ENCODE measurements at regions not wholly inside any gene's neighbourhood (a gene's known extent, or its start where the extent isn't known, plus 50 kb on each side); places are given as distances from the start of the nearest gene placed in this dataset.

DNA sequence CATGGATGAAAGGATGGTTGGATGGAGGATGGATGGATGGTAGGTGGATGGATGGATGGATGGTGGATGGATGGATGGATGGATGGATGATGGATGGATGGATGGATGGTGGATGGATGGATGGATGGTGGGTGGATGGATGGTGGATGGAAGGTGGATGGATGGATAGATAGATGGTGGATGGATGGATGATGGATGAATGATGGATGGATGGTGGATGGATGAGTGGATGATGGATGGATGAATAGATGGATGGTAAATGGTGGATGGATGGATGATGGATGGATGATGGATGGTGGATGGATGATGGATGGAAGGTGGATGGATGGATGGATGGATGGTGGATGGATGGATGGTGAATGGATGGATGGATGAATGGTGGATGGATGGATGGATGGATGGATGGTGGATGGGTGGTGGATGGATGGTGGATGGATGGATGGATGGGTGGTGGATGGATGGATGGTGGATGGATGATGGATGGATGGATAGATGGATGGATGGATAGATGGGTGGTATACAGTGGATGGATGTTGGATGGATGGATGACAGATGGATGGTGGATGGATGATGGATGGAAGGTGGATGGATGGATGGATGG, 350.8 kb downstream of the BRD1 start:
- H3K9me3 ChIP-seq (ENCODE audit: control insufficient read depth in 1 of 2, low read length in 2 of 2), result no peaks in the 10 kb centered on the region
- H3K4me1 ChIP-seq (ENCODE audit: control insufficient read depth in 1 of 2, insufficient read depth in 2 of 2, low read length in 2 of 2), result peaks cover 0 to under 1% of the 10 kb centered on the region in 2 donors
- H3K36me3 ChIP-seq (ENCODE audit: control insufficient read depth in 1 of 2, insufficient read depth in 2 of 2, low read length in 2 of 2), result no peaks in the 10 kb centered on the region
- no peak overlapping the region for H3K27ac ChIP-seq (ENCODE audit: low read length)
- peaks cover 6% of the 10 kb centered on the region for H3K27me3 ChIP-seq (ENCODE audit: low read depth, low read length)
- H3K4me3 ChIP-seq (ENCODE audit: low read depth in 1 of 2, low read length in 2 of 2), result no peak overlapping the region

DNA sequence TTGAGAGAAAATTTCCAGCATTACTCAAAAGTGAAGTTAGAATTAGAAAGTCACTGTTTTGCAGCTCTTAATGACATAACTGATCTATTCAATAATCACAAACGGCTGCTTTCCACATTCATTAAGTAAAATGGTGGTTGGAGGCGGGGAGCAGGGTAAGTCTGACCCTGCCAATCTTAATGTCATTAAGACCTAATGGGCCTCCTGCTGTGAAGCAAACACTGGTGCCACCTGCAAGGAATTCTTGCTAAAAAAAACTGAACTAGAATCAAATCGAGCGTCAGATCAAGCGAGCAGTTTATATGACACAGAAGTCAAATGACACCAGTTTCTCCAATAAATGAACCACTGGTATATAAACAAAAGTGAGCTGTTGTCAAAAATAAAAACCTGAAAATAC, 351.5 kb downstream of the BRD1 start:
- H3K4me1 ChIP-seq (ENCODE audit: control insufficient read depth in 1 of 2, insufficient read depth in 2 of 2, low read length in 2 of 2), result no peaks in the 10 kb centered on the region
- no peaks in the 10 kb centered on the region for H3K36me3 ChIP-seq (ENCODE audit: control insufficient read depth in 1 of 2, insufficient read depth in 2 of 2, low read length in 2 of 2)
- H3K27me3 ChIP-seq (ENCODE audit: low read depth, low read length), result no peaks in the 10 kb centered on the region
- no peak overlapping the region for H3K4me3 ChIP-seq (ENCODE audit: low read depth in 1 of 2, low read length in 2 of 2)
- H3K27ac ChIP-seq (ENCODE audit: low read length), result no peak overlapping the region
- H3K9me3 ChIP-seq (ENCODE audit: control insufficient read depth in 1 of 2, low read length in 2 of 2), result no peaks in the 10 kb centered on the region

DNA sequence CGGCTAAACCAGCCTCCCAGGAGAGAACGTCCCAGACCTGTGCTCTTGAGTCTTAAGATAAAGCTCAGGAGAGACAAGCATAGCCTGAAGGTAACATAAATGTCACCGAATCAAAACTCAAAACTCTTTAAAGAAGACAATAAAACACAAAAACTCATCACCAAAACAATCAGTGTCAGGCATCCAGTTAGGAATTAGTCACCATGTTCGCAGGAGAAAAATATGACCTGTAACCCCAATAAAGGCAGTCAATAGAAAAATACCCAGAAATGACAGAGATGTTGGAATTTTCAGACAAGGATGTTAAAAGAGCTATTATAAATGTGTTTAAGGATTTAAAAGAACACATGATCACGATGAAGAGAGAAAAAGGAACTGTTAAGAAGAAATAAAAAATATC, 352.4 kb downstream of the BRD1 start:
- Histone ChIP-seq H3K4me1 (ENCODE audit: control insufficient read depth in 1 of 2, insufficient read depth in 2 of 2, low read length in 2 of 2) (no peaks in the 10 kb centered on the region), H3K27ac (ENCODE audit: low read length) (no peak overlapping the region), H3K27me3 (ENCODE audit: low read depth, low read length) (no peaks in the 10 kb centered on the region), H3K36me3 (ENCODE audit: control insufficient read depth in 1 of 2, insufficient read depth in 2 of 2, low read length in 2 of 2) (no peaks in the 10 kb centered on the region), H3K4me3 (ENCODE audit: low read depth in 1 of 2, low read length in 2 of 2) (no peak overlapping the region), H3K9me3 (ENCODE audit: control insufficient read depth in 1 of 2, low read length in 2 of 2) (no peaks in the 10 kb centered on the region)

DNA sequence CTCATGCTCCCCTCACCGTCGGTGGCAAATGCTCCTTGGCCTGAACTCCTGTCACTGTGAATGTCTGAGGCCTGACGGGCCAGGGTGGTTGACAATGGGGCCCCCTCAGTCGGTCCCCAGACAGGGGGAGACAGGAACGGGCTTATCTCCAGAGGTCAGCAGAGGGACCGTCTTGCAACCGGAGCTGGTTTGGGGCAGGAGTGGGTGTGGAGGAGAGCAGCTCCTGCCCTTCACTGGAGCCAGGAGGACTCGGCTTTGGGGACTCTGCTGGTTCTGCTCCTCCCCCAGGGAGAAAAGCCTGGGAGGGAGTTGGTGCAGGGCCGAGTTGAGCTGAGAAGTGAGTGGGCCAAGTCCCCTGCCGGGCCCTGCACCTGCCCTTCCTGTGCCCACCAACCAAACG, 354.4 kb downstream of the BRD1 start:
- Histone ChIP-seq H3K9me3 (ENCODE audit: control insufficient read depth in 1 of 2, low read length in 2 of 2) (no peaks in the 10 kb centered on the region), H3K27me3 (ENCODE audit: low read depth, low read length) (no peaks in the 10 kb centered on the region)

DNA sequence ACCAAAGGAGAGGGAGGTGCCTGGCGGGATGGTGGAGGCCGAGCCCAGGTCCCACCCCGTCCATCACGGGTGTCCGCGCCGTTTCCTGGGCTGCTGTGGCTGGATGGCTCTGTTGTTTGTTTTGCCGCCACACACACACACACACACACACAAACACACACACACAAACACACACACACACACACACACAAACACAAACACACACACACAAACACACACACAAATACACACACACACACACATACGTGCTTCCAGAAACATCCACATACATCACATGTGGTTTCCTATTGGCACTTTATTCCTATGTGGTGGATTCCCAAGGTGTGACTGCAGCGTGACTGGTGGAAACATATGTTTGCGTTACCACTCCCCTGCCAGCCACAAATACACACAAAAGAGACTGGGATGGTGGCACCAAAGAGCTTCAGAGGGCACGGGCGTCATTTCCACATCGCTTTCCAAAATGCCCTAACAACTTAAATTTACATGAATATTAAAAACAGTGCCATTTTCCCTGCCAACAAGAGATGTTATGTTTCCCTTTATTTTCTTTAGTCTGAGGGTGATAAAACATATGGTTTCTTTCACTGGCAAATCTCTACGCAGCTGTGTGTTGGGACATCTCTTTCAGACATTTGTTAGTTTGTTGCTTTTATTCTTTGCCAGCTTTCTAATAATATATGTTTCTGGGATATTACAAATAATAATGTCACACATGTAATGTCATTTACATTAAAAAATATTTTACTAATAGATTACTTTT, 356.8 kb downstream of the BRD1 start:
- H3K4me3 ChIP-seq (ENCODE audit: low read depth in 1 of 2, low read length in 2 of 2), result no peak overlapping the region
- no peaks in the 10 kb centered on the region for H3K9me3 ChIP-seq (ENCODE audit: control insufficient read depth in 1 of 2, low read length in 2 of 2)
- no peaks in the 10 kb centered on the region for H3K27me3 ChIP-seq (ENCODE audit: low read depth, low read length)
- H3K4me1 ChIP-seq (ENCODE audit: control insufficient read depth in 1 of 2, insufficient read depth in 2 of 2, low read length in 2 of 2), result no peaks in the 10 kb centered on the region
- no peaks in the 10 kb centered on the region for H3K36me3 ChIP-seq (ENCODE audit: control insufficient read depth in 1 of 2, insufficient read depth in 2 of 2, low read length in 2 of 2)
- no peak overlapping the region for H3K27ac ChIP-seq (ENCODE audit: low read length)

More for the DNA sequence above, 354.4 kb downstream of the BRD1 start:
- no peak overlapping the region for H3K4me3 ChIP-seq (ENCODE audit: low read depth in 1 of 2, low read length in 2 of 2)
- no peak overlapping the region for H3K27ac ChIP-seq (ENCODE audit: low read length)
- H3K4me1 ChIP-seq (ENCODE audit: control insufficient read depth in 1 of 2, insufficient read depth in 2 of 2, low read length in 2 of 2), result no peaks in the 10 kb centered on the region
- no peaks in the 10 kb centered on the region for H3K36me3 ChIP-seq (ENCODE audit: control insufficient read depth in 1 of 2, insufficient read depth in 2 of 2, low read length in 2 of 2)

DNA sequence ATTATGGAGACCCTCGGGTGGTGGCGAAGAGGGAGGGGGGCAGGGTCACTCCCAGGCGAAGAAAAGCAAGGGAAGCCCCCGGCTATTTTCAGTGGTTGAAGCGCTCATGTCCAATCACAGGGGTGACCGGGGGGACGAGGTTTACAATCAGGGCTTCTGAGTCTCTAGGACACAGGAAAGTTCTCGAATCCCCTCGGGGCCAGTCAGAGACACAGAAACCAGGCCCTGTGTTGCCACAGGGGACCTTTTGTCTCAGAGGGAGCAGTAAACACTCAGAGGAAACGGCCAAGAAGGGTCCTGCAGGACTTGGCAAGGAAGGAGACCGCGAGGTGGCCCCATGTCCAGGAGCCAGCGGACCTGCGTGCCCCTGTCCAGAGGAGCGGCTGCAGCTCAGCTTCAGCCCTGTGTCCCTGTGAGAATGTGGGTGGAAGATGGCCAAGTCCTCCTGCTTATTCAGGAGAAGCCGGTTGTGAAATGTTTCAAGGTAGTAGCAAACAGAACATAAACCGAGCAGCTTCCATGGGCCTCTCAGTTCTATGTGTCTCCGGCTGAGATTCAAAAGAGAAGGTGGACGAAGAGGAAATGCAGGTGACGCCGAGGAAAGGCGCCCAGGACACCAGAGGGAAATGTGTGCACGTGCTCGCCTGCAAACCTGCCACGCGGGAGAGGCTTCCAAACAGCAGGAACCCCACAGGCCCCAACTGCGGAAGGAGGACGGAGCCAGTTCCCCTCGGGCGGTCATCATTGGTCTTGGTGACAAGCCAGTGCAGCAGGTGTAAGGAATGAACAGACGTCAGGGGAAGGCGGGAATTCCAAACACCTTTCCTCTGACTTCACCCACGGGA, 357.6 kb downstream of the BRD1 start:
- Histone ChIP-seq H3K4me3 (ENCODE audit: low read depth in 1 of 2, low read length in 2 of 2) (no peak overlapping the region), H3K9me3 (ENCODE audit: control insufficient read depth in 1 of 2, low read length in 2 of 2) (no peaks in the 10 kb centered on the region), H3K4me1 (ENCODE audit: control insufficient read depth in 1 of 2, insufficient read depth in 2 of 2, low read length in 2 of 2) (no peaks in the 10 kb centered on the region), H3K27me3 (ENCODE audit: low read depth, low read length) (no peaks in the 10 kb centered on the region), H3K36me3 (ENCODE audit: control insufficient read depth in 1 of 2, insufficient read depth in 2 of 2, low read length in 2 of 2) (no peaks in the 10 kb centered on the region), H3K27ac (ENCODE audit: low read length) (no peak overlapping the region)

DNA sequence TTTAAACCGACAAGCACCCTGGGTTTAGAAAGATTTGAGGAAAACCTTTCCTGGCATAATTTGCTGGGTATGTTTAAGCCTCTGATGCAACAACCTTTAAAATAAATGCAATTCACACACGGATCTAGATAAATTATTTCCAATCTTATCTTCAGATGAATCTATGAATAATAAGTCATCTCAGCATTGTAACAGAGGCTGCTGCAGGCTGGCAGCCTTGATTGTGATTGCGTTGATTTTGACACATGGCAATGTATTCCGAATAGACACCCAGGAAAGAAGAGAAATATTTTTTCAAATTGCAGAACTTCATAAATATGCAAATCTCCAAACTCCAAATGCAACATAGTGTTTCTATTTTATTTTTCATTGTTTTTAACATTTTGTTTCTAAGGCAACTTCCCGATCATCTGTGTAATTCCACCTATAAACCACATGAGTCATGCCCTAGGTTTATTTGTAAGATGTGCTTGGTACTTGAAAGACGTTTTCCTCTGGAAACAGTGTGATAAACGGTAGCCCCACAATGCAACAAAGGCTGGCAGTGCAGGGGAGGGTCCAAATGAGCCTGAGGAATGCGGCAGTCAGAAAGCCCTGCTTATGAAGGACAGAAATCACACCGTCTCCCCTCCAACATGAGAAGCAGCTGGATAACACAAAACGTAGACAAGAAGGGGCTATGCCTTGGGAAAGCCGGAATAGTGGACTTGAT, 359.0 kb downstream of the BRD1 start:
- no peaks in the 10 kb centered on the region for H3K9me3 ChIP-seq (ENCODE audit: control insufficient read depth in 1 of 2, low read length in 2 of 2)
- H3K4me1 ChIP-seq (ENCODE audit: control insufficient read depth in 1 of 2, insufficient read depth in 2 of 2, low read length in 2 of 2), result no peaks in the 10 kb centered on the region
- no peaks in the 10 kb centered on the region for H3K27me3 ChIP-seq (ENCODE audit: low read depth, low read length)
- H3K36me3 ChIP-seq (ENCODE audit: control insufficient read depth in 1 of 2, insufficient read depth in 2 of 2, low read length in 2 of 2), result no peaks in the 10 kb centered on the region
- H3K27ac ChIP-seq (ENCODE audit: low read length), result no peak overlapping the region
- no peak overlapping the region for H3K4me3 ChIP-seq (ENCODE audit: low read depth in 1 of 2, low read length in 2 of 2)

DNA sequence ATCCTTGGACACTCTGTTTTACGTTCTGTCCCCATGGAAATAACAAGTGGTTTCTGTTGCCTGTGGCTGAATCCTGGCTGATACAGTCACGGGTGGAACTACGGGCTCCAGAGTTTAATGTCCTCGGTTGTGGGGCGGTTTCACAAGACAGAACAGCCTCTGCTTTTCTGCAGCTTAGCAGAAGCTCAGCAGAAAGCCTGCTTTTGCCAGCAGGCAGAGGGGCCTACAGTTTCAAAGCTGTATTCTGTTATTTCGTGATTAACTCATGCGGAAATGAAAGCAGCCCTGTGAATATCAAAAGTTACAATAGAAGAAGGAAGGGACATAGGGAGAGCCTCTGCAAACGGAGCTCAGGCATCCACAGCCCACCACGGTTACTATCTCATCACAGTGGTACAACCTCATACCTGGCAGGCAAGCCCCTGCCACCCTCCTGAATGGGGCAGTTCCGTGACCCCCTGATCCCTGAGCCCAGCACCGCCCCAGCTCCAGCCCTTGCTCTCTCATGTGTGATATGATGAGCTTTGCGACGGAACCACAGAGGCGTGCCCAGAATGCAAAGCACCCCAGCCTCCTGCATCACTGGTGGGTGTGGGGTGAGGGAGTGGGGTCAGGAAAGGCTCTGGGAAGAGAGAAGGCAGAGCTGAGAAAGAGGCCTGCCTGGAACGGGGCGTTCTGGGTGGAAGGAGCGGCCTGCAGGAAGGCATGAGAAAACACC, 360.6 kb downstream of the BRD1 start:
- Histone ChIP-seq H3K27me3 (ENCODE audit: low read depth, low read length) (no peaks in the 10 kb centered on the region), H3K4me1 (ENCODE audit: control insufficient read depth in 1 of 2, insufficient read depth in 2 of 2, low read length in 2 of 2) (no peaks in the 10 kb centered on the region), H3K36me3 (ENCODE audit: control insufficient read depth in 1 of 2, insufficient read depth in 2 of 2, low read length in 2 of 2) (no peaks in the 10 kb centered on the region), H3K4me3 (ENCODE audit: low read depth in 1 of 2, low read length in 2 of 2) (no peak overlapping the region), H3K27ac (ENCODE audit: low read length) (no peak overlapping the region), H3K9me3 (ENCODE audit: control insufficient read depth in 1 of 2, low read length in 2 of 2) (no peaks in the 10 kb centered on the region)

DNA sequence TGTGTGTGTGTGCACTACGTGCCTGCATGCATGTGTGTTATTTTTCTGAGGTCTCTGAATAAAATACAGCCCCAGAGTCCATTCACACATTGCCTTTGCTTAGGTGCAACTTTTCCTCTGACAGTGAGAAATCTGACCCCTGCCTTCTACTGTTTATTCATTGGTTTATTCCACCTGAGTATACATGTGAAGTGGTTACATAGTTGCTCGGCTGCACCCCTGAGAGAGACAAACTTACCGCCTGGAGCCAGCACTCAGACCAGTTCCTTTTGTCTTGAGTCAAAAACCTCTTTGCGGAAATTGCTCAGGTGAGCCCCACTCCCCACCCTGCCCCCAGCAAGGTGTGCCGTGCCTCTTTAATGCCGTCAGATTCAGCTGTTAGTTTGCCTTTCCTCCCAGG, 363.6 kb downstream of the BRD1 start:
- H3K36me3 ChIP-seq (ENCODE audit: control insufficient read depth in 1 of 2, insufficient read depth in 2 of 2, low read length in 2 of 2), result no peaks in the 10 kb centered on the region
- H3K4me1 ChIP-seq (ENCODE audit: control insufficient read depth in 1 of 2, insufficient read depth in 2 of 2, low read length in 2 of 2), result no peaks in the 10 kb centered on the region
- no peaks in the 10 kb centered on the region for H3K27me3 ChIP-seq (ENCODE audit: low read depth, low read length)
- no peak overlapping the region for H3K4me3 ChIP-seq (ENCODE audit: low read depth in 1 of 2, low read length in 2 of 2)
- no peaks in the 10 kb centered on the region for H3K9me3 ChIP-seq (ENCODE audit: control insufficient read depth in 1 of 2, low read length in 2 of 2)
- H3K27ac ChIP-seq (ENCODE audit: low read length), result no peak overlapping the region

DNA sequence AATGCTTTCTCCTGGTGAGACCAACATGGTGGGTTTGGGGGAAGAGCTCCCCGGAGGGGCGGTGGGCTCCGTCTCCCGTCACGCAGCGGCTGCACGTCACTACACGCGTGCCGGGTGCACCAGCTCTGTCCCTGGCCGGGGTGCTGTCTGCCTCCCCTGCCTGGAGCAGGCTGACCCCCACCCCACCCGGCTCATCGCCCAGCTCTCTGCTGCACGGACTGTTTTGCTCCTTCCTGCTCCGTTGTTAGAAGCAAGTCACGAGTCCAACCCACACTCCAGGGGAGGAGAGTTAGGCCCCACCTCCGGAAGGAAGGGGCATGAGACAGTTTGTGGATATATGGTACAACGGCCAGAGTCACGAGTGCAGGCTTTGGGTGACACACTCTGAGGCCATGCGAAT, 364.9 kb downstream of the BRD1 start:
- no peak overlapping the region for H3K4me3 ChIP-seq (ENCODE audit: low read depth in 1 of 2, low read length in 2 of 2)
- no peaks in the 10 kb centered on the region for H3K27me3 ChIP-seq (ENCODE audit: low read depth, low read length)
- H3K4me1 ChIP-seq (ENCODE audit: control insufficient read depth in 1 of 2, insufficient read depth in 2 of 2, low read length in 2 of 2), result no peaks in the 10 kb centered on the region
- no peaks in the 10 kb centered on the region for H3K9me3 ChIP-seq (ENCODE audit: control insufficient read depth in 1 of 2, low read length in 2 of 2)
- H3K36me3 ChIP-seq (ENCODE audit: control insufficient read depth in 1 of 2, insufficient read depth in 2 of 2, low read length in 2 of 2), result no peaks in the 10 kb centered on the region
- no peak overlapping the region for H3K27ac ChIP-seq (ENCODE audit: low read length)

All from muscle layer of duodenum (tissue), 2 donors.